NCI-H2081 treated with DMSO at 0.1 percent for 48 hours (cell line): ENCODE measurements at regions not wholly inside any gene's neighbourhood (a gene's known extent, or its start where the extent isn't known, plus 50 kb on each side); places are given as distances from the start of the nearest gene placed in this dataset.

Source experiments
- DNase-seq: peaks from one replicate; lab custom pipeline; 2025; lab: John Stamatoyannopoulos, UW

DNA sequence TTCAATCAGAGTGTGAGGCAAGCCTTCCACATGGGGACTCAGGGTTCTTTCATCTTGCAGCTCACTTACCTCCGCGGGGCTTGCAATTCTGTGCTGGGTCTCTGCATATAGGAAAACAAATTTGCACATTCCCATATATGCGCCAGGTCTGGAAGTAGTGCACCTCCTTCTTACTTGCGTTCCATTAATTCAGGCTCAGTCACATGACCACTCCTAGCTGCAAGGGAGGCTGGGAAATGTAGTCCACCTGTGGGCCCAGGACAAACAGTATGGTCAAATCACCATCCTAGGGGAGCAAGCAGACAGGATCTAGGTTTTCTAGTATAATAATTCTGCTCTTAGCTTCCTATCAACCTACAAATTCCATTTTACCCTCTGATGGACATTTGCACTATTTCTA lies 160.4 kb downstream of the AACS start:
- DNase-seq, result no peak

DNA sequence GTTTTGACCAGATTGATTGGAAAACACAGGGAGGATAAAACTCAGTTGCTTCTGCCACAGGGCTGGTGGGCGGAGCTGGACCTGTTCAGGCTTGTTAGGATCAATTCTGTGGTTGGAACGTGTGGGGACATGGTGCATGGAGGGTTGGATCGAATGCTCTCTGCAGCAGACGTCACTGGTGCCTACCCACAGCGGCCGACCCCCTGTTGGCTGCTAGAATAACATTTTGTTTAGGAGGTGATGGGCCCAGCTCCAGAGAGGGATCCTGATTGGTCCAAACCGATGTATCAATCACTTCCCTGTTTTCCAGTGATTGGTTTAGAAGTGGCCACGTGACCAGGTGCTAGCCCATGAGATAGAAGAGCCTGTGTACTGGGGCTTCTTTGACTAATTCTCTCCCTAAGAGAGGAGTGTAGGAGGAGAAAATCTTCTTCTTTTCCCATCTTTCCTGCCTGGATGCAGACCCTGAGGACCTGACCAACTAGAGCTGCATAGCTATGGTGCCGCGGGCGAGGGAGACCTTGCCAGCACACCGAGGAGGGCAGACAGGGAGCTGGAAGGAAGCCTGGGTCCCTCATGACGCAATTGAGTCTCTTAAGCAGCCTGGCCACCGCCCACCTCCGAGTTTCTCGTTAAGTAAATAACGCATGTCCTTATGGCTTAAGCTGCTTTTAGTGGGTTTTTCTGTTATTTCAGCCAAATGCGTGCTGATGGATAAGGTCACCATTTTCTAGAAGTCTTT lies 163.5 kb downstream of the AACS start:
- DNase-seq, result no peak

DNA sequence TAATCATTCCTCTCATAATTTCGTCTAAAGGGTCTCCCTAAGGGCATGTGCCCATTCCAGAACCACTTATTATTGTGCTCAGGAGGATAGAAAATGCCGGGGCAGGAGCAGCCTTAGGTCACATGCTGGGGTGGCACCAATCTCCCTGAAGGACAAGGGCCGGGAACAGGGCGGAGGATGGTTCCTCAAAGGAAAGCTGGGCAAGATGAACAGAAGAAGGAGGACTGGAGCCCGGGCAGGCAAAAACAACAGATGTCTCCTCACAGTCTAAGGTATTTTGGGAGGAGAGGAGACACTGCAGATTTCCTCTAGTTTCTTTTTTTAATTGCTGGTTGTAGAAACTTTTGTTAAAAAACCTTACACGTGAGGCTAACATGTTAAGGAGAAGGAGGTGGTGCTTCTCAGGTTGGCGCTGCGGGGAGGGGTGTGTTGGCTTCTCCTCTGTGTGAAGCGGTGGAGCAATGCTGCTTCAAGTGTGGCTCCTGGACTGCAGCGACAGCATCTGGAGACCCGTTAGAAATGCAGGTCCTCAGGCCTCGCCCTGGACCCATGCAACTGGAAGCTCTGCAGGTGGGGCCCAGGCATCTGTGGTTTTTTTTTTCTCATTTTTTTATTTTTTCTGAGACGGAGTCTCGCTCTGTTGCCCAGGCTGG lies 164.8 kb downstream of the AACS start:
- DNase-seq, result no peak

DNA sequence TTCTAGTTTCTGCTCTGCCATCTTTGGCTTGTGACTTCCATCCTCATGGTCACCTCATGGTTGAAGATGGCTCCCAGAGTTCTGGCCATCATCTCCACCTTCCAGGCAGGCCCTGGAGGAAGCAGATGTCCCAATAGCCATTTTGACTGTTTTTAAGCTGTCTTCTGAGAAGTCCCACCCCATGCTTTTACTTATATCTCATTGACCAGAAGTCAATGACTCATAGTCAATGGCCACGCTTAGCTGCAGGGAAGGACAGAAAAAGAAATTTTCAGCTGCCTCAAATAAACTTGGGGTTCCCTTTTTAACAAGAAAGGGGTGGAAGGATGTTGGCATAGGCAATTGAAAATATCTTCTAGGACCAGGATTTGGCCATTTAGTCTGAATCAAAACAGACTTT lies 168.1 kb downstream of the AACS start:
- DNase-seq, result no peak

DNA sequence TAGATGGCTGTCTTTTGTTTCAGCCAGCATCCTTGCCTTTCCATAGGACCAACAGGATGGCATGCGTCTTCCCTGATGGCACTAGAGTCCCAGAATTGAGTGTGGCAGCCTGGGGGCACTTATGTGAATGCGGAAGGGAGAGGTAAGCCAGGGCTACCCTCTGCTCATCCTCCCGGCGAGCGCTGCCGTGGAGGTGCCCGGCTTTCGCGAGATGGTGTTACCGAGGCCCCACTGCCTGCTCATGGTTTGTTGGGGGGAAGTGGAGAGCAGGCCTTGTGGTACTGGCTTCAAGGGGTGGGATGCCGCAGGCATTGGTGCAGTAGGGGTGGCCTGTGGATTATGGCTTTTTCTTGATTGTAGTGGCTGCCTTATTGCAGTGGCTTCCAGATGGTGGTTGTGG lies 174.3 kb downstream of the AACS start:
- DNase-seq, result no peak

DNA sequence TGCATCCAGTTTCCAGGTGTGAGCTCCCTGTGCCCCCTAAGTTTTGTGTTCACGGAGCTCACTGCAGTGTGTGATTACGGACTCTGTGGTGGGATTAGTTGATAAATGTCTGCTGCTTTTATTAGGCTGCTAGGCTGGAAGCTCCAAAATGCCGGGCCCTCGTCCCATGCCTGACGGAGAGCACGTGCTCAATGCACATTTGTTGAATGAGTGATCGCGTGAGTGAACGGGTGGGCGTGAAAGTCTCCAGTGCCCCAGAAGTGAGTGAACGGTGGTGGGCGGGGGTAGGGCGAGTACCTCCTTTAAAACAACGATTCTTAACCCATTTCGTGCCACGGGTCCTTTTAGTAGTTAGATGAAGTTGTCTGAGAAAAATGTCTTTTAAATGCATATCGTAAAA lies 175.5 kb downstream of the AACS start:
- no peak for DNase-seq

DNA sequence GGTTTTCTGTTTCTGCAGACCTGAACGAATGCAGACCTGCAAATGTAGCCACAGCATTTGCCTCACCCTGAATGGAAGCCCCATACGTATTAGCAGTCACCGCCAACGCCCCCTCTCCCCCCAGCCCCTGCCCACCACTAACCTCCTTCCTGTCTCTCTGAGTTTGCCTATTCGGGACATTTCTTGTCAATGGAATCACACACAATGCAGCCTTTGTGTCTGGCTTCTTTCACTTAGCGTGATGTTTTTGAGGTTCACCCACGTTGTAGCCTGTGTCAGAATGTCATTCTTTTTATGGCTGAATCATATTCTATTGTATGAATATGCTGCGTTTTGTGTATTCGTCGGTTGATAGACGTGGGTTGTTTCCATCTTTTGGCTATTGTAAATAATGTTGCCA lies 178.6 kb downstream of the AACS start:
- no peak for DNase-seq

DNA sequence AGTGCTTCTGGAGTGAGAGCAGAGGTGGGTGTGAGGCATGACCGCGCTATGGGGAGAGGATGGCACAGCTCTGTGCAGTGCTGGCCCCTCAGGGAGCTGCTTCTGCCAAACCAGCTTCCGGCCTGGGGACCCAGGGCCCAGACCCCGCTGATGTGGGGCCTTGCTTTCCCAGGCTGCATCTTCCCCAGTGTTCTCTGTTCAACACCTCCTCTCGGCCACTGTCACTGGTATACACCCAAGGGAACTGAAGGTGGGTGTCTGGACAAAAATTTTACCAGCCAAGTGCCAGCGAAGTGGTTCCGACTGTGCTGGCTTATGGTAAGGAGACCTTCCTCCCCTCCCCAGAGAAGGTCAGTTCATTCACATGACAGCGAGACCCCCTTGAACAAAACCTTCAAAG lies 179.1 kb downstream of the AACS start:
- DNase-seq, result no peak

DNA sequence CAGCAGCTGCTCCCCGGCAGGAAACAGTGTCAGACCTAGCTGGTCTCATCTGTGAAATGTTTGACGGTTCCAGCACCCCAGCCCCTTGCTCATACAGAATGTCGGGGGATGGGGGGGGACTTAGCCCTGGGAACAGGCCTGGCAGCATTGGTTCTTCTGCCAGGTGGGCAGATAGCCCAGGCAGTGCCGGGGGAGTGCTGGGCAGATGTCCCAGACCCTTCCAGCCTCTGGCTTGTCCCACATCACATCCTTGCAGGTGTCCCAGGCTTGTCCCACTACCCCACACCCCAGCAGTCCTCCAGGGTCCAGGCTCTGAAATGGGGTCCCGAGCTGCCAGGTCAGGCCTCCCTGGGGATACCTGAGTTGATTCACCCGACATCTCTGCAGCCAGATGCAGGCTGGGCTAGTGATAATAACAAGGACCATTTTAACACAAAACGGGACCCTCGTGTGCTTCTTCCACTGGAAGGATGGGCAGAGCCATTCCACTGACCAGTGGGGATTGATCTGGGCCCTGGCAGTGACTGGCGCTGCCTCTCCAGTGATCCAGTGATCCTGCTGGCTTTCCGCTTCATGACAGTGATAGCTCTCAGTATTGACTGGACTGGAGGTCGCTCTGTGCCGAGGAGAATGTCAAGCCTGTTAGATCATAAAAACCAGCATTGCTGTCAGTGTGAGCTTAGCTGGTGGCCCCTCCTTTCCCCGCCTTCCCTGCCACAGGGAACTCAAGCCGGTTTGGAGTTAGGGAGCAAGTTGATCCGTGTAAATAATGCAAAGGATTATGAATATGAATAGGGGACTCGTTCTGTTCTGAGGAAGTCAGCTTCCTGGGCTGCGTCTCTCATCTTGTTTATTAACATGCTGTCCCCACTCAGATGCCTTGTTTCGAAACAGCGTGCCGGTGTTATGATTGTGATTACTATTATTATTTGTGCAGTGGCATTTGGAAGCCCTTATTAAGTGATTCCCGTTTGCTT lies 180.6 kb downstream of the AACS start:
- no peak for DNase-seq

DNA sequence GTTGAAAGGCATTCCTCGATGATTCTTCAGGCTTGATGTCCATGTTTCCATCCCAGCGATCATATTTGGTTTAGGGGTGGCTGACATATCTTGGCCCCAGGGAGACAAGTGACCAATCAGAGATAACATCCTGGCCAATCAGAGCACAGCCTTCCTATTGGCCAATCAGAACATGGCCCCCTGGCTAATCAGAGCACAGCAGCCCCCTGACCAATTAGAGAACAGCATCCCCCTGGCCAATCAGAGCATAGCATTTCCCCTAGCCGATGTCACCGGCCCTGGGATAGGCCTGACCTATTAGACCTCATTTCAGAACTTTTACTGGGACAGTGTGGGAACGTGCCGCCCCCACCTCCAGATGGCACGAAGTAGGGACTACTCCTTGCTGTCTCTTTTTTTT lies 182.2 kb downstream of the AACS start:
- DNase-seq, result no peak

DNA sequence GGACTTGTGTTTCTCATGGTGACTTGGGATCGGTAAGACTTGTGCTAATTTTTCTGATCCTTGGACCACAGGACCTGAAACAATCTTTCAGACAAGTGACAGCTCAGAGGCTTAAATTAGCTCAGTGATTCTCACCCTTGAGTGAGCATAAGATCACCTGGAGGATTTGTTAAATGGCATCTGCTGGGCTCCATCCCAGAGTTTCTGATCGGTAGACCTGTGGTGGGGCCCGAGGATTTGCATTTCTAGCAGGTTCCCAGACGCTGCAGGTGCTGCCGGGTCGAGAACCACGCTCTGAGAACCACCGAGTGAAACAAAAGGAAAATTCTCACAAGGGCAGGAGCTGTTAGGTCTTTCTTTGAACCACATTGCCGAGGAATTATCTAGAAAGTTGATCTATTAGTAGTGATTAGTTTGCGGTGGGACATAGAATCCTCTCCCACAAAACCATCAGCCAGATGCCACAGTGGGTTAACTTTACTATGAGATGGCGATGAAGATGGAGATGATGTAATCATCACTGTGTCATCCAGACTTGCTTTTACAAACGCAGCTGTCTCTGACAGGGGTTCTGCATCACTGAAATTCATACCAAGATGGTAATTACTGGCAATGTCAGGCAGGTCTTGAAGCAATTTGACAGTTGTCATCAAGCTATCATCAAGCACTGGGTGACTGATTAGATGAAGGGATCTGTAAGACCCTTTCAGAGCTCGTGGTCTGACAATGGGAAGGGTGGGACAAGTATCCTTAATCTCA lies 184.0 kb downstream of the AACS start:
- DNase-seq, result no peak

DNA sequence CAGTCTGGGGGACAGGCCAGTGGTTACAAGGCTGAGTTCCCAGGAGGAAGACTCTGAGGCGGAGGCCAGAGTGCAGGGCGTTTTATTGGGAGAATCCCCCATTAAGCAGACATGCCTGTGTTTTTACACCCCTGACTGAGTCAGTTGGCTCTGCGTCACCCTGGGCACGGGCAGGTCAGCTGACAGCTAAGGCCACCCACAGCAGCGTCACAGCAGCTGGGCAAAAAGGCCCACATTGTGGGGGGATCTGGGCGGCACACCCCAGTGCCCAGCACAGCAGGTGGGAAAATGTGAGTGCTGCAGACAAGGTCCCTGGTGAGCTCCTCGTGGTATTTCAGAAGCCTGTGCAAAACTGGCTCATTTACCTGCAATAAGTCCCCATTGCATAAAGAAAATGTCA lies 184.7 kb downstream of the AACS start:
- no peak for DNase-seq

DNA sequence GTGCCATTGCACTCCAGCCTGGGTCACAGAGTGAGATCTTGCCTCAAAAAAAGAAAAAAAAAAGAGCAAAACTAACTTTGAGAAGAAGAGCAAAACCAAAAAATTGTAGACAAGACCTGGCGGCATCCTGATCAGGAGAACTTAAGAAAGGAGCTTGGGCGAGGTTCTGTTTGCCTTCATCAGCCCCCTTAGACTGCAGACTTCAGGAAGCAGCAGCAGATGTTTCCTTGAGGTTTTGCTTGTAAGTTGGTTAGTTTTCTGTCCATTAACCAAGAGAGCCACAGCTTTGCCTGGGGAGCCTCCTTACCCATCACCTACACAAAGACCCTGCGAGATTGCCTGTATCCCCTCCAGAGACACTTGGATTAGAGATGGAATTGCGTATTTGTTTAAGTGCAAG lies 189.0 kb downstream of the AACS start:
- no peak for DNase-seq

DNA sequence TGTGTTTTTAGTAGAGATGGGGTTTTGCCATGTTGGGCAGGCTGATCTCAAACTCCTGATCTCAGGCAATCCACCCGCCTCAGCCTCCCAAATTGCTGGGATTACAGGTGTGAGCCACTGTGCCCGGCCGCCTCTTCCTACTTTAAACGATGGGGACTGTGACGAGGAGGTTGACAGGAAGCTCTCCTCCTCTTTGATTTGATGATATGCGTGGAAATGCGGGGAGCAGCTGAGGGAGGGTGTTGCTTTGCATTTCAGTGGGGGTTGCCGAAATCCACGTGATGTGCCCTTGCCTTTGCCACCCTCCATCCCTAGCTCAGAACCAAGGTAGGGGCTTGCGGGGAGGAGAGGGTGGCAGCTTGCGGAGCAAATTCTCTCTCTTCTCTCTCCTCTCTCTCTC lies 189.6 kb downstream of the AACS start:
- no peak for DNase-seq

DNA sequence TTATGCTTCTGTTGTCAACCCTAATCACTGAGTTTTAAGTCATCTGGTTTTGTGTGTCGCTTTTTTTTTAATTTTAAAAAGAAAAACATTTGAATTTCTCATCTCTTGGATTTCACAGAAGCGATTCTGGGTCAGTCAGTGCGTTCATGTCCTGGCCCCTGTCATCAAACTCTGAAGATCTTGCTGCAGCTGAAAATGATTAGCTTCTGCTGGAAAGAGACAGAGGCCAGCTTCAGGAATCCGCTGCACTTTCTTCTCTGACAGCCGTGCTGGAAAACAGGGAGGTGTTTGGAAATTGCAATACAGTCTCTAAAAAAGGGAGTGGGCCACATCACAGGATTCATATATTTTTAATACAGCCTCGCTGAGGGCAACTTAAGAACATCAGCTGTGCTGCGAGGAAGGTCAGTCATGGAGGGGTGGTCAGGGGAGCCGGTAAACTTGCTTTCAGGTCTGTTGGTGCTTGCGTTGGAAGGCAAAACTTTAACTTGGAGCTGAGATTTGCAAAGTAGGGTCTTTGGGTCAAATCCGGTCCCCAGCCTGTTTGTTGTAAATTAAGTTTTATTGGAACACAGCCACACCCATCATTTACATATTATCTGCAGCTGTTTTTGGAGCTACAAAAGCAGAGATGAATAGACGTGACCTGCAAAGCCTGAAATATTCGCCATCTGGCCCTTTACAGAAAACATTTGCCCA lies 190.8 kb downstream of the AACS start:
- DNase-seq, result no peak

DNA sequence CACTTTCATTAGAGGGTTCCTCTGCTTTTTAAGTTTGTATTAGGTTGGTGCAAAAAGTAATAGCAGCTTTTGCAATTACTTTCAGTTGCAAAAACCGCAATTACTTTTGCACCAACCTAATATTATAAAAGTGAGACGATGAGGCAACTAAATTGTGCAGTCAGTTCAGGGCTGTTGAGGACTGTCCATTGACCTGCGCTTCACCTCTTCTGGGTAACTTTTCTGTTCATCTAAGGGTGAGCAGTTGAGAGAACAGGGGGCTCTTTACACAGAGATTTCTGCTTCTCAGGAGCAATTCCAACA lies 191.3 kb downstream of the AACS start:
- no peak for DNase-seq

DNA sequence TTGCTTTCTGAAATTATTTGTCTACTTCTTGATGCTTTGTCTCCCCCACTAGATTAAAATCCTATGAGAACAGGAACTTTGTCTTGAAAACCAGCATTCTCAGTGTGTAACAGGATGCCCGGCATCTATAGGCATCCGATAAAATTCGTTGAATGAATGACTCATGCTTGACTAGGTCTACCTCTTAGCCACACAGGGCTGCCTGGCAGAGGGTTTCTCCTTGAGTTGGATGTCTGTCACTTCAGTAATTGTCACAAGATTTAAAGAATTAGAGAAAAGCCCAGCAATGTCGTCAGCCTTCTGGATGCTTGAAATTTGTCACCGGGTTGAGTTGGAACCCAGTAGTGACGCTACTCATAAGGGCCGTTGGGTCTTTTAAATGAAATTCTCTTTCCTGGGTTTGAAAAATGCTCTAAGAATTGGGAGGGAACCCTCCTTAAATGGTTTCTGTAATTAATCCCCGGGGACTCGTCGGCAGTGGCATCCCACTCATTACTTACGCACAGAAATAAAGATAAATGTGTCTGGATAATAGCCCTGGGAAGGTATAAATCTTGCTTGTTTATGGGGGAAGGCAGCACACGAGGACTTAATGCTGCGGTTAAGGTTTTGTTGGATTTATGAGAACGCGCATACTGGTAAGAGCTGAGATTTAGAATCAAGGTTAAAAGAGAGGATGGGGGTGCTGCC lies 194.1 kb downstream of the AACS start:
- DNase-seq, result no peak

DNA sequence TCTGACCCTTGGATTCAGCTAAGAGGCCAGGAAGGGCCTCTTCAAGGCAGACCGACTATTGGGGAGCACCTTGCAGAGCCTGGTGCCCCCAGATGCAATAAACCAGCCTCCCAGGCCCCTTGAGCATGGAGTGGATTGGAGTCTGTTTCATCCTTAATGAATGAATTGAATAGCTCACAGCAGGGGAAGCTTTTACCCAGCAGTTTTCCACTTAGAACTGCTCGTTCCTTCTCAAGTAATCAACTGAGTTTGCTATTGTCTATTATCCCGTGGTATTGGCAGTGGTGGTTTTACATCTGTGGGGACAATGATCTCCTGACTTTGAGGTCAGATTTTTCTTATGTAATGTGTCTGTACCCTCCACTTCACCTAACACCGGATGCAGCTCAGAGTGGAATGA lies 197.6 kb downstream of the AACS start:
- DNase-seq, result no peak

DNA sequence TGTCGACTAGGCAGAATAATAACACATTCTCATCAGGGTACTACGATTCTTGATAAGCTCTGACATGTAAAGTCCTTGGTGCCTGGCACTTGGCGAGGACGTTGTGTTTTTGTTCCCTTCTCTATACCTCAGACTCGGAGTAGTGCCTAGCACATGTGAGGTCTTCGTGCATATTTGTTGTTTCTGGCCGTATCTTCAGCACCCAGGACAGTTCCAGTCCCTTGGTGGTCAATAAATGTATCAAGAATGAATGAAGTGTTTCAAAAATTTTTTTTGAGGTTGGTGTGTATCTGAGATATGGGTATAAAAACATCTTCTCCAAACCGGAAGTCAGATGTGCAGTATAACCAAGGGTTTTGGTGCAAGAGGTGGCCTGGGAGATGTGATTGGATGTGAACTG lies 198.2 kb downstream of the AACS start:
- DNase-seq, result no peak

DNA sequence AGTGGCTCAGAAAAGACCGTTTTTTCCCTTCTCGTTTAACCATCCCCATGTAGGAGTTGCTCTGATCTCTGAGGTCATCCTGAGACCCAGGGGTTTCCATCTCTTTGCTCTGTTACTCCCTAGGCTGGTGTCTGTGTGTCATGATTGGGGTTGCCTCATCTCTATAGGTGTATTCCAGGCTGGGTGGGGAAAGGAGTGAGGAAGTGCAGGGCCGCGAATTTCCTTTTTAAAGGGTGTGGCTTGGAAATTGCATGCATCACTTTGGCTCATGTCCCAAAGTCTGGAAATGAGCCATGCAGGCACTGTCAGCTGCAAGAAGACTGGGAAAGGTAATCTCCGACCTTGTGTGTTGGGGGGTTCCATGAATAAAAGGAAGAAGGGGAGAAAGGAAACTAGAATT lies 201.9 kb downstream of the AACS start:
- no peak for DNase-seq

DNA sequence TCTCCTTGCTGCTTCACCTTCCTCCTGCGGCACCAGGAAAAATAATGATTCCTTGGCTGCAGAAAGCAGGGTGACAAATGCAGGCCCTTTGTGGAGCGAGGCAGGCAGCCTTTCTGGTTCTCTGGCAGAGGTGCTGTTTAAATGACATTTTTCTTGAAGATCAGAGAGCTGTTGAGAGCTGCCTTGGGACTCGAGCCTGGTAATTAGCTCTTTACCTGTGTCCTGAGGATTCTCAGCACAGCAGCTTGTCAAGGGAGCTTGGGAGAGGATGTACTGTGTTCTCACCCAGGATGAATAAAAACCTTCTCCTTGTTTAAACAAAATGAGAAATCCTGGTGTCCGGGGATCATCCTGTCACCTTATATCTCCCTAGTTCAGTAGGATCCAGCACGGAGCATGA lies 204.0 kb downstream of the AACS start:
- DNase-seq, result no peak
